Activated T-helper 1 cell treated with anti-CD3 and anti-CD28 coated beads, Interleukin-2, amount 50 U/mL, for 16 hours (primary cell): ENCODE measurements at regions not wholly inside any gene's neighbourhood (a gene's known extent, or its start where the extent isn't known, plus 50 kb on each side); places are given as distances from the start of the nearest gene placed in this dataset.

Experiments
- DNase-seq, 2 donors: peaks; one replicate each; pipeline ENCODE4 v3.0.0-alpha.2; 2020; ENCODE audit warnings: low read depth in 1 of 2, low spot score in 1 of 2

- no peak for DNase-seq
These were observed 1551.2 kb downstream of the AACS start for GRCh38 chr12:126616441-126616840.

- no peak for DNase-seq
These were observed 1552.1 kb downstream of the AACS start for GRCh38 chr12:126617312-126617711.

- no peak for DNase-seq
These were observed 1562.4 kb downstream of the AACS start for GRCh38 chr12:126627596-126627995.

- DNase-seq = no peak
These were observed 1571.6 kb downstream of the AACS start for GRCh38 chr12:126636821-126637220.

GRCh38 chr12:126644236-126645020 lies 1579.2 kb downstream of the AACS start:
- no peak for DNase-seq

- no peak for DNase-seq
These were observed 1582.8 kb downstream of the AACS start for GRCh38 chr12:126648074-126648473.

- no peak for DNase-seq
These were observed 1585.9 kb downstream of the AACS start for GRCh38 chr12:126651133-126651532.

- DNase-seq = no peak
These were observed 1598.3 kb downstream of the AACS start for GRCh38 chr12:126663304-126664094.

- no peak for DNase-seq
These were observed 1599.6 kb upstream of the TMEM132C start for GRCh38 chr12:126667339-126667738.

- no peak for DNase-seq
These were observed 1598.4 kb upstream of the TMEM132C start for GRCh38 chr12:126668538-126668937.

GRCh38 chr12:126668961-126669360 lies 1598.0 kb upstream of the TMEM132C start:
- DNase-seq = no peak

- no peak for DNase-seq
These were observed 1590.5 kb upstream of the TMEM132C start for GRCh38 chr12:126676434-126676833.

- no peak for DNase-seq
These were observed 1585.3 kb upstream of the TMEM132C start for GRCh38 chr12:126681676-126682075.

- DNase-seq = no peak
These were observed 1582.3 kb upstream of the TMEM132C start for GRCh38 chr12:126684703-126685102.

- no peak for DNase-seq
These were observed 1581.3 kb upstream of the TMEM132C start for GRCh38 chr12:126685636-126686035.

GRCh38 chr12:126688556-126688955 lies 1578.4 kb upstream of the TMEM132C start:
- no peak for DNase-seq

GRCh38 chr12:126700096-126700495 lies 1566.9 kb upstream of the TMEM132C start:
- no peak for DNase-seq

GRCh38 chr12:126704609-126705008 lies 1562.4 kb upstream of the TMEM132C start:
- no peak for DNase-seq

- no peak for DNase-seq
These were observed 1560.7 kb upstream of the TMEM132C start for GRCh38 chr12:126706300-126706699.

GRCh38 chr12:126708492-126708896 lies 1558.5 kb upstream of the TMEM132C start:
- DNase-seq = no peak

- no peak for DNase-seq
These were observed 1548.6 kb upstream of the TMEM132C start for GRCh38 chr12:126718365-126718764.

- no peak for DNase-seq
These were observed 1546.9 kb upstream of the TMEM132C start for GRCh38 chr12:126719912-126720705.
